ENCODE measurements at regions not wholly inside any gene's neighbourhood (a gene's known extent, or its start where the extent isn't known, plus 50 kb on each side); places are given as distances from the start of the nearest gene placed in this dataset.
"Not testable (repeated sequence)": the region's sequence is repeated elsewhere in the genome, so short reads cannot be mapped to it uniquely, and the experiment has no call there.

GRCh38 chr6:154602296-154602695 lies 91.8 kb upstream of the CNKSR3 start:
- no peak for DNase-seq (ENCODE audit: low spot score)

GRCh38 chr6:154602708-154603107 lies 92.2 kb upstream of the CNKSR3 start:
- DNase-seq (ENCODE audit: low spot score): no peak

- no peak for DNase-seq (ENCODE audit: low spot score)
Observed at GRCh38 chr6:154604119-154604518, 93.6 kb upstream of the CNKSR3 start.

- DNase-seq (ENCODE audit: low spot score): peak; percentile 22
Observed at GRCh38 chr6:154605178-154605881, 94.8 kb upstream of the CNKSR3 start.

GRCh38 chr6:154605882-154606370 lies 95.4 kb upstream of the CNKSR3 start:
- DNase-seq (ENCODE audit: low spot score): no peak

GRCh38 chr6:154606457-154606856 lies 96.0 kb upstream of the CNKSR3 start:
- peak; percentile 2 for DNase-seq (ENCODE audit: low spot score)

- no peak for DNase-seq (ENCODE audit: low spot score)
Observed at GRCh38 chr6:154606860-154607259, 96.4 kb upstream of the CNKSR3 start.

- DNase-seq (ENCODE audit: low spot score): no peak
Observed at GRCh38 chr6:154611241-154611640, 100.8 kb upstream of the CNKSR3 start.

- no peak for DNase-seq (ENCODE audit: low spot score)
Observed at GRCh38 chr6:154611847-154612246, 101.4 kb upstream of the CNKSR3 start.

GRCh38 chr6:154613137-154613676 lies 102.7 kb upstream of the CNKSR3 start:
- peak; percentile 33 for DNase-seq (ENCODE audit: low spot score)

- DNase-seq (ENCODE audit: low spot score): no peak
Observed at GRCh38 chr6:154614101-154614500, 103.6 kb upstream of the CNKSR3 start.

GRCh38 chr6:154614641-154615040 lies 104.2 kb upstream of the CNKSR3 start:
- no peak for DNase-seq (ENCODE audit: low spot score)

GRCh38 chr6:154615483-154616025 lies 105.1 kb upstream of the CNKSR3 start:
- no peak for DNase-seq (ENCODE audit: low spot score)

- DNase-seq (ENCODE audit: low spot score): no peak
Observed at GRCh38 chr6:154617175-154617574, 106.7 kb upstream of the CNKSR3 start.

GRCh38 chr6:154619146-154619545 lies 108.7 kb upstream of the CNKSR3 start:
- DNase-seq (ENCODE audit: low spot score): no peak

GRCh38 chr6:154621686-154622085 lies 111.2 kb upstream of the CNKSR3 start:
- no peak for DNase-seq (ENCODE audit: low spot score)

GRCh38 chr6:154622618-154623336 lies 110.4 kb upstream of the SCAF8 start:
- DNase-seq (ENCODE audit: low spot score): no peak

GRCh38 chr6:154623391-154623790 lies 109.8 kb upstream of the SCAF8 start:
- DNase-seq (ENCODE audit: low spot score): no peak

- DNase-seq (ENCODE audit: low spot score): no peak
Observed at GRCh38 chr6:154624038-154624599, 109.1 kb upstream of the SCAF8 start.

GRCh38 chr6:154624727-154625126 lies 108.5 kb upstream of the SCAF8 start:
- DNase-seq (ENCODE audit: low spot score): not testable (repeated sequence)

- DNase-seq (ENCODE audit: low spot score): no peak
Observed at GRCh38 chr6:154625721-154626120, 107.5 kb upstream of the SCAF8 start.

GRCh38 chr6:154629127-154629526 lies 104.1 kb upstream of the SCAF8 start:
- no peak for DNase-seq (ENCODE audit: low spot score)

GRCh38 chr6:154632119-154632518 lies 101.1 kb upstream of the SCAF8 start:
- no peak for DNase-seq (ENCODE audit: low spot score)

Data from SW480 (cell line).